CD4-positive, alpha-beta T cell treated with Interleukin-6 at 100 ng/mL for 8 hours (primary cell): ENCODE measurements at regions not wholly inside any gene's neighbourhood (a gene's known extent, or its start where the extent isn't known, plus 50 kb on each side); places are given as distances from the start of the nearest gene placed in this dataset.

Source experiments
- DNase-seq: peaks from one replicate; pipeline ENCODE4 v3.0.0-alpha.2; 2020; ENCODE audit warnings: mixed read lengths, low spot score

GRCh38 chr4:18556402-18556801 is 534.8 kb upstream of the LCORL start:
- no peak for DNase-seq

DNA sequence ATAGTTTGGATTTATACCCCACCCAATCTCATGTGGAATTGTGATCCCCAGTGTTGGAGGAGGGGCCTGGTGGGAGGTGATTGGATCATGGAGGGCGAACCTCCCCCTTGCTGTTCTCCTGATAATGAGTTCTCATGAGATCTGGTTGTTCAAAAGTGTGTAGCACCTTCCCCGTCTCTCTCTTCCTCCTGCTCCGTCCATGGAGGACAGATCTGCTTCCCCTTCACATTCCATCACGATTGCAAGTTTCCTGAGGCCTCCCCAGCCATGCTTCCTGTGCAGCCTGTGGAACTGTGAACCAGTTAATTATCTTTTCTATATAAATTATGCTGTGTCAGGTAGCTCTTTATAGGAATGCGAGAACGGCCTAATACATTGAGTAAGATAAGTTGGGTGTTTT is 518.8 kb upstream of the LCORL start:
- DNase-seq, result no peak

- DNase-seq, result no peak
These were observed 516.6 kb upstream of the LCORL start for GRCh38 chr4:18538121-18538520.

GRCh38 chr4:18536428-18536827 is 514.9 kb upstream of the LCORL start:
- no peak for DNase-seq

DNA sequence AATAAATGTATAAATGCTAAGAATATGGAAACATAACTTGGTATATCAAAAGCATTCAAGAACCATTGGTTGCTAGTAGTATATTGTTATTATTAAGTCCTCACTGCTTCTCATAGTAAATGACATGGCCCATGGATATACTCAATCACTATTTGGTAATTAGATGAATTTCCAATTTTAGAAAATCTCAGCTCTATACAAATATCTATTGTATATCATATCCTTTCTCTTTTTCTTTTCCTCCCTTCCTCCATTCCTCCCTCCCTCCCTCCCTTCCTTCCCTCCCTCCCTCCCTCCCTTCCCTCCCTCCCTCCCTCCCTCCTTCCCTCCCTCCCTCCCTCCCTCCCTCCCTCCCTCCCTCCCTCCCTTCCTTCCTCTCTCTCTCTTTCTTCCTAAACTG is 514.4 kb upstream of the LCORL start:
- DNase-seq, result no peak

- no peak for DNase-seq
These were observed 511.8 kb upstream of the LCORL start for GRCh38 chr4:18533262-18533775.

GRCh38 chr4:18531731-18532130 is 510.2 kb upstream of the LCORL start:
- DNase-seq, result no peak

DNA sequence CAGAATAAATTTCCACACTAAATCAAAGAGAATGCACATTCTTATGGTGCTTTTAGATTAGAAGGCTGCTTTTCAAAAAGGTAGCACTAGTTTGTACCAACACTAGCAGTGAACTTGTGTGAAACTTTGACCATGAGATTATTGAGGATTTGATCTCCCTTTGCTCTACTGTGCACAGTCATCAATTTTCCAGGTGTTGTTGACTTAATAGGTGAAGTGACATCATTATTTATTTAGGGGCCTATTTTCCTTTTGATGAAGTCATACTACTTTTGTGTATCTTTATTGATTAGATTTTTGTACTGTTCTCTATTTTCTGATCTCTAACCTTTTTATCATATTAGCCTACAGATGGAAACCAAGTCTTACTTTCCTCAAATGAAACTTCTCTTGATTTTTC is 507.9 kb upstream of the LCORL start:
- no peak for DNase-seq

DNA sequence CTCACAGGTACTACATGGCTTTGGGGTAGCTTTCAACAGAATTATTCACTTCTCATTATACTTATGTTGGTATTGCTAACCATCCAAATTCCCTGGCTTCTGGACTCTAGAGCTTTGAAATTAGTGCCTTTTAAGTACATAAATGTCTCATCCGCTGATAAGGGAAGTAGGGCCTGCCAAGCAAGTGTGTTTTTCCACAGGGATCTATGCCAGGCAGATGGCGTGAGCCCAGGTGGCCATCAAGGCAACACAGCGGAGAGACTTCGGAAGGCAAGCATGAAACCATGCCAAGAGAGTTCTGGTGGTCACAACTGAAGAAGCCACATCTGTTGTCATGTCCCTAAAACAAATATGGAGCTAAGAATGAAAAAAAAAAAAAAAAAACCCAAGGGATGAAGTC is 503.1 kb upstream of the LCORL start:
- DNase-seq, result no peak

DNA sequence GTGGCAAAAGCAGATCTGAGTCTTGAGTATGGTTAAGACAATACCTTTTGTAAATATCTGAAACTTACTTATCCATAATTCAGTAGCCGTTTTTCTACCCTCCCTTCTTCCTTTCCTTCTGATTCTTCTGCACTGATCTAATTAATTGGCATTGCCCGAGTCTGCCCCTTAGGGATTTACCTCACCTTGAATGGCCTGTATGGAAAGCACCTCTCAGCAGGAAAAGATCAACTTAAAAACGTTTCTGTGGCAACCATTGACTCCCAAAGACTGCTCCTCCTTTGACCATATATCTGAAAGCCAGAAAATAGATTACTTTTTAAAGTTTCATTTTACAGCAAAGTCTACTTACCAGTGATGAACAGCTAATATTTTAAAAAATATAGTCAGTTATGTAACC is 496.5 kb upstream of the LCORL start:
- no peak for DNase-seq

DNA sequence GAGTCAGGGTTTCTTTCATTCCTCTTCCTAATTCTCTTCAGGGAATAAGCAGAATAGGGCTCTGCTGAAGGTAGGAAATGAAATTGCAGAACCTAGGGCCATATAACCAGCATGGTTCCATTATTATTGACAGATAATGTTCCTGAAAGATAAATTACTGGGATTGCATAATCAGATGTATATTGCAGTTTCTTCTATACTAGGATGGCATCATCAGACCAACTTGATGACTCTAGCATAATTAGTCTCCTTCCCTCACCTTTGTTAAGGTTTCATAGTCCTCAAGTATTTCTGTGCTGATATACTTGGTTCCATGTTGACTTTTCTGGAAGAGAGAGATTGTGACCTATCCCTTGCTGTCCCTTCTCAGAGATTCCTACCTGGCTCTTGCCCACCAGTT is 492.3 kb upstream of the LCORL start:
- no peak for DNase-seq

GRCh38 chr4:18512718-18513117 is 491.2 kb upstream of the LCORL start:
- no peak for DNase-seq

- DNase-seq, result no peak
These were observed 490.2 kb upstream of the LCORL start for GRCh38 chr4:18511727-18512126.

DNA sequence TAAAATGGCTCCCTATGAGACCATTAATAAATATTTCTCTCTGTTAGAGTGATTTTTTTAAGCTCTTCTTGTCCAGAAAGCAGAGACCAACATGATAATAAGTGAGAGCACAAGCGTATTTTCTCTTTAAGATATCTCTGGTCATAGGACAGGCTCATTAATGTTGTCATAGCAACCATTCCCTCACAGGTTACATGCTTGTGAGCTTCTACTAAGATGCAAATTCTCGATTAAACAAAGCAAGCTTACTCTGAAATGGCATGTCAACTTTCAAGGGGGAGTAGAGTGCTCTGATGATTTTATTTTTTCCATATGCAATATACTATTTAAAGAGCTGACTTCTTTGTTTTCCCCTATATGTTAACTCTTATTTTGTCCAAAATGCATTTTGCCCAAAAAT is 487.2 kb upstream of the LCORL start:
- no peak for DNase-seq

DNA sequence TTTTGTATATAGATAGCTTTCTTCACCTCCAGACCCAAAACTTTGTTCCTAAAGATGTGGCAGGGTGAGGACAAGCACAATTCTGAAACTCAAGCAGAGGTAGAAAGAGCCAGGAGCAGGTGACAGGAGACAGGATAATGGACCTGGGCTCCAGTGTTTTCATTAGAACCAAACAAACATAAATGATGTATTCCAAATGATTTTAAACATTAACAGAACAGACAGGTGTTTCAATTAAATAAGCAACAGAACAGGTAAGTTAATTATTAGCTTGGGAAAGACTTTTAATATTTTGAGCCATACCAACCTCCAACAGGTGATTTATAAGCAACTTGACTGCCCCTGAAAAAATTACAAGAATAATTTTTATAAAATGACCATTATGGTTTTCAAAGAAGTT is 459.4 kb upstream of the LCORL start:
- no peak for DNase-seq

DNA sequence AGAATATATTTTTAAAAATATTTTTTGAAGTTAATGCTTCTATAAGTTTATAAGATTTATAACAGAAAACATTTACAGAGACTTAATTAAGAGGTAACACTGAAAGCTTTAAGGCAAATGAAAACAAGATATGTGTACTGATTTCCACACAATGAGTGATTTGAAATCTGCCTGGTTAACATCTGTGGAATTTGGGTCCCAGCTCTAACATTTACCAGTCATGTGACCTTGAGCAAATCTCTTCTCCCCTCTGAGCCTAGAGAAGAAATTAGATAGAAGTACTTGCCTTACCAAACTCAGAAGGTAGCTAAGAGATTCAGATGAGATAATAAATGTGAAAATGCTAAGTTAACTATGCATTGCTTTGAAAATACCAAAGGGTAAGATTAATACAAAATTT is 458.8 kb upstream of the LCORL start:
- no peak for DNase-seq

- no peak for DNase-seq
These were observed 458.3 kb upstream of the LCORL start for GRCh38 chr4:18479825-18480224.

- no peak for DNase-seq
These were observed 442.5 kb upstream of the LCORL start for GRCh38 chr4:18463987-18464559.

DNA sequence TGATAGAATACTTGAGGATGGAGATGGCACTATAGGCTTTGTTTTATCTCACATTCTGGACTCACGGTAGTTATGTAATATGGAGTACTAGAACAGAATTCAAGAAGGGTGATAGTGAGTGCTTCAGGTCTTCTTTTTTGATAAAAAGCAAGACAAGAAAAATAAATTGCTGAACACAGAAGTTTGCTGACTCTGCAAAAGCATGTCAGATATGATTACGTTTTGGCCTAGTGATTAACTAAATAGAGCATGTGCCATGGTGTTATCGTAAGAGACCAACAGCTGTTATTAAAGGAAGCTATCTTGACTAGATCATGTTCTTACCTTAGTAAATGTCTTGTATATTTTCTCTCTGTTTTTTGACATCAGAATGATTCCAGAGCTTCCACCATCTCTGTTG is 436.9 kb upstream of the LCORL start:
- no peak for DNase-seq

GRCh38 chr4:18454349-18454748 is 432.8 kb upstream of the LCORL start:
- no peak for DNase-seq

DNA sequence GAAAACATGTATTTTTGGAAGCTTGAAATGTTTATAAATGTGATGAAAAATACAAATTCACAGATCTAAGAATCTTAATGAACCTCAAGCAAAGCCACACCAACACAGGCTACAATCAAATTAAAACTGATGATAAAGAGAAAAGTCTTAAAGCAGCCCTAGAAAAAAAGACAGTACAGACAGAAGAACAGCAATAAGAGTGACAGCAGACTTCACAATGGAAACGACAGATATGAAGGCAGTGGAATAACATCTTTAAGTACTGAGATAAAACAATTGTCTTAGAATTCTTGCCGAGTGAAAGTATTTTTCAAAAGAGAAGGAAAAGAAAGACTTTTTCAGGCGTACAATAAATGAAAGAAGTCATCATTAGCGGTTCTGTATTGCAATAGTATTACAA is 423.6 kb upstream of the LCORL start:
- no peak for DNase-seq

- DNase-seq, result no peak
These were observed 422.7 kb upstream of the LCORL start for GRCh38 chr4:18444206-18444605.

DNA sequence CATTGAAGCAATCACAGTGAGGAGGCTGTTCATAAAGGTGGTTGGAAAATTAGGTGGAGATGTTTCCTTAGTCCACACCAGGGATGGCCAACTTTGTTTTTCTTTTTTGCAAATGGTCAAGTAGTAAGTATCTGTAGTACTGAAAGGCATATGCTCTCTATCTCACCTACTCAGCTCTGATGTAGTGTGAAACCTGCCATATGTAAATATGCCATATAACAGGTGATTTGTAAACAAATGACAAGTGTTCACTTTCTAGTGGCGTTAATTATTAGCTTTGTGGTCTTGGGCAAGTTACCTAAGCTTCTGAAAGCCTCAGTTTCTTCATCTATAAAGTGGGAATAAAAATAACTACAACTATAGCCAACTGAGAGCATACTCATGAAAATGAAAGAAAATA is 421.4 kb upstream of the LCORL start:
- no peak for DNase-seq

DNA sequence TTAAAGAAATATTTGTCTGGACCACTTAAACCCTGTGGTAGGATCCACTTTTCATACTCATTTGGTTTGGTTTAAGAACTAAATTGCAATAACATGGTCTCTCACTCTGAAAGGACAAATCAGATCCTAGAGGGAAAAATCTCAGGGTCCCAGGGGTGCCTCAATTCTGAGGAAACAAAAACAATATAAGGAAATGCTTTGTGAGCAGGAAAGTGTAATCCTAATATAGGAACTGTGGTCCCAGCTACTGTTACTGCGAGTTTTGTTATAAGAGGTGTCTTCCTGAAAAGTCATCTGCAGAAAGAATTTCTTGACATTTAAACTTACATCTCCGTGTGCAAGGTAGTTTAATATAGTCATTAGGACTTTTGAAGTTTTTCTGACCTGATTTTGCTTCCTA is 420.1 kb upstream of the LCORL start:
- no peak for DNase-seq

- DNase-seq, result no peak
These were observed 419.6 kb upstream of the LCORL start for GRCh38 chr4:18441203-18441590.
